Loucy (cell line): ENCODE measurements at regions not wholly inside any gene's neighbourhood (a gene's known extent, or its start where the extent isn't known, plus 50 kb on each side); places are given as distances from the start of the nearest gene placed in this dataset.

Experiments
- H2AFZ ChIP-seq: fragments of 200-600 bp; sonication (generic); 2 replicates; pipeline ENCODE4 v1.6.0; 2016; ENCODE audit warnings: antibody characterized with exemption, mild to moderate bottlenecking, low read length, moderate library complexity
- H3F3A ChIP-seq: fragments of 200-600 bp; 2 replicates; pipeline ENCODE4 v1.6.0; 2016; ENCODE audit warnings: antibody characterized with exemption, low read depth, mild to moderate bottlenecking
- H3K27me3 ChIP-seq: fragments of 200-600 bp; sonication (generic); 2 replicates; pipeline ENCODE4 v1.6.1; 2014; ENCODE audit warnings: low read length, mild to moderate bottlenecking; ENCODE audit not compliant: insufficient read depth, poor library complexity, severe bottlenecking
- H3K36me3 ChIP-seq: fragments of 200-600 bp; sonication (generic); 2 replicates; pipeline ENCODE4 v1.6.1; 2016; ENCODE audit warnings: low read length; ENCODE audit not compliant: insufficient read depth
- H3K4me1 ChIP-seq: fragments of 200-600 bp; sonication (generic); 2 replicates; pipeline ENCODE4 v1.5.1; 2014; ENCODE audit warnings: low read length, mild to moderate bottlenecking; ENCODE audit not compliant: insufficient read depth, poor library complexity, severe bottlenecking
- H3K4me2 ChIP-seq: fragments of 200-600 bp; sonication (generic); 2 replicates; pipeline ENCODE4 v1.6.0; 2014; ENCODE audit warnings: antibody characterized with exemption, low read length, low read depth, mild to moderate bottlenecking; ENCODE audit not compliant: poor library complexity, severe bottlenecking
- H3K4me3 ChIP-seq: fragments of 200-600 bp; sonication (generic); 2 replicates; pipeline ENCODE4 v1.5.1; 2014; ENCODE audit warnings: low read length, mild to moderate bottlenecking, mixed read lengths; ENCODE audit not compliant: poor library complexity, severe bottlenecking
- H3K79me2 ChIP-seq: fragments of 200-600 bp; sonication (generic); 2 replicates; pipeline ENCODE4 v1.6.1; 2014; ENCODE audit warnings: low read length; ENCODE audit not compliant: insufficient read depth
- H3K9ac ChIP-seq: fragments of 200-600 bp; sonication (generic); 2 replicates; pipeline ENCODE4 v1.6.0; 2014; ENCODE audit warnings: mild to moderate bottlenecking, low read depth, low read length, moderate library complexity; ENCODE audit not compliant: poor library complexity, severe bottlenecking
- H3K9me2 ChIP-seq: fragments of 200-600 bp; sonication (generic); replicated peaks from 2 replicates; pipeline ENCODE4 v1.6.1; 2016; ENCODE audit warnings: low read depth, low read length, mixed read lengths
- H3K9me3 ChIP-seq: fragments of 200-600 bp; sonication (generic); 2 replicates; pipeline ENCODE4 v1.6.1; 2014; ENCODE audit warnings: mild to moderate bottlenecking, antibody characterized with exemption, low read length, low read depth; ENCODE audit not compliant: insufficient read depth
- H4K20me1 ChIP-seq: fragments of 200-600 bp; sonication (generic); 2 replicates; pipeline ENCODE4 v1.6.0; 2014; ENCODE audit warnings: antibody characterized with exemption, low read length, mild to moderate bottlenecking; ENCODE audit not compliant: insufficient read depth, poor library complexity, severe bottlenecking
- EZH2phosphoT487 ChIP-seq: fragments of 200-600 bp; IDR thresholded peaks from 2 replicates; pipeline ENCODE4 v1.6.1; 2018; ENCODE audit warnings: antibody characterized with exemption, mild to moderate bottlenecking, moderate library complexity, borderline replicate concordance
- TF ChIP-seq, protein P1 (sequence below): fragments of 200-600 bp; sonication (generic); conservative IDR thresholded peaks from 2 replicates; pipeline ENCODE4 v1.5.1; 2014; ENCODE audit warnings: mild to moderate bottlenecking, antibody characterized with exemption, low read length

DNA sequence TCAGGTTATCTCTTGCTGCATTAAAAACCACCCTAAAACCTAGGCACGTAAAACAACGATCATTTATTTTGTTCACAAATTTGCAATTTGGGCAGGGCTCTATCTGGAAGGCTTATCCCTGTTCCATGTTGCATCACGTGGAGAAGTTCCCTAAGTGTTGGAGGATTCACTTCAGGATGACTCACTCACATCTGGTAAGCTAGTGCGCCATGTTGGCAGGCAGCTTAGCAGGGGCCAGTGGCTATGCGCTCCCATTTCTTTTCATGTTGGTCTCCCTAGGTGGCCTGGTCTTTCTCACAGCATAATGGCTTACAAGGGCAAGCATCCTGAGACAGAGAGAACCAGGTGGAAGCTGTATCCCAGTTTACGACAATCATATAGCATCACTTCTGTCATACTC is 226.8 kb downstream of the BLID start:
- H3F3A ChIP-seq = no peaks in the 10 kb centered on the region
- no peak overlapping the region for H3K9ac ChIP-seq
- no peaks in the 10 kb centered on the region for H3K4me1 ChIP-seq
- no peak for TF ChIP-seq EZH2phosphoT487
- TF ChIP-seq, protein P1, sequence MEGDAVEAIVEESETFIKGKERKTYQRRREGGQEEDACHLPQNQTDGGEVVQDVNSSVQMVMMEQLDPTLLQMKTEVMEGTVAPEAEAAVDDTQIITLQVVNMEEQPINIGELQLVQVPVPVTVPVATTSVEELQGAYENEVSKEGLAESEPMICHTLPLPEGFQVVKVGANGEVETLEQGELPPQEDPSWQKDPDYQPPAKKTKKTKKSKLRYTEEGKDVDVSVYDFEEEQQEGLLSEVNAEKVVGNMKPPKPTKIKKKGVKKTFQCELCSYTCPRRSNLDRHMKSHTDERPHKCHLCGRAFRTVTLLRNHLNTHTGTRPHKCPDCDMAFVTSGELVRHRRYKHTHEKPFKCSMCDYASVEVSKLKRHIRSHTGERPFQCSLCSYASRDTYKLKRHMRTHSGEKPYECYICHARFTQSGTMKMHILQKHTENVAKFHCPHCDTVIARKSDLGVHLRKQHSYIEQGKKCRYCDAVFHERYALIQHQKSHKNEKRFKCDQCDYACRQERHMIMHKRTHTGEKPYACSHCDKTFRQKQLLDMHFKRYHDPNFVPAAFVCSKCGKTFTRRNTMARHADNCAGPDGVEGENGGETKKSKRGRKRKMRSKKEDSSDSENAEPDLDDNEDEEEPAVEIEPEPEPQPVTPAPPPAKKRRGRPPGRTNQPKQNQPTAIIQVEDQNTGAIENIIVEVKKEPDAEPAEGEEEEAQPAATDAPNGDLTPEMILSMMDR = no peak
- H3K4me3 ChIP-seq = no peak overlapping the region
- no peaks in the 10 kb centered on the region for H3K27me3 ChIP-seq
- no peak overlapping the region for H3K4me2 ChIP-seq
- no peaks in the 10 kb centered on the region for H3K9me2 ChIP-seq
- no peaks in the 10 kb centered on the region for H4K20me1 ChIP-seq
- no peaks in the 10 kb centered on the region for H3K36me3 ChIP-seq
- no peaks in the 10 kb centered on the region for H3K79me2 ChIP-seq
- H2AFZ ChIP-seq = no peak overlapping the region
- no peaks in the 10 kb centered on the region for H3K9me3 ChIP-seq

DNA sequence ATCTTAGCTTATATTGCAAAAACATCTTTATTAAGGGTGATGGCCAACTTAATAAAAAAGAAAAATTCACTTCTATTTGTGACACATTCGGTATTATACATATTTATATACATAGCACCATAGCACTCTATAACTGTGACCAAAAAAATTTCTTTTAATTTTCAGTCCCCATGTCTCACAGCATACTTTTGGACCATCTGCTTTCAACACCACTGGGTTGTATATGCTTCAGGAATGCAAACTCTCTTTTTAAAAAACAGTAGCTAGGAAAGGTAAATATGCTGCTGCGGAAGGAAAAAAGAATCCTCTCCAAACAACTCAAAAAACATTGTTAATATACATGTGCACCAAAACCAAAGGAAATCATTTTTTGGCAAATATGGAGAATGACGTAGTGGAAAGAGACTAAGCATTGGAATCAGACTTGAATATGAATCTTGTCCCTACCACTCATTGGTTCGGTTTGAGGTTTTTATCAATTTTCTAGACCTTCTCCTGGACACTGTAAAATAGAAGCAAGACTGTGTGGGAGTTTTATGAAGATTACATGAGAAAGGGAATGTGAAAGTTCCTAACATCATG is 227.9 kb downstream of the BLID start:
- no peak overlapping the region for H3K4me2 ChIP-seq

DNA sequence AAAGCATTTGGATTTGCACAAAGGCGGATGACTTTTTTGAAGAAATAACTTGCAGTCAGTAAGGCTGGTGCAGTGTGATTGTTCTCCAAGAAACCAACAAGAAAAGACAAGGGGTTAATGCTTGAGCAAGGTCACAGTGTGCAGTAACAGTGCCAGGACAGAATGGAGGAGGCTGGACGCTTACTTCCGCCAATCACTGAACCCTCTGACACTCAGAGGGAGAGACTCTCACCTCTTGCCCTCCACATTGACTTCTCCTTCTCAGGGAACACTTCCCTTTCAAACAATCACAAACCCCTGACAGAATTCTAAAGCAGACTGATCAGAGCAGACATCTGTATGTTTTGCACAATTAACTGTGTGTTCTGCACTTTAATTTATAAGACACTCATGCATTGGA is 228.4 kb downstream of the BLID start:
- Histone ChIP-seq H2AFZ (no peak overlapping the region), H3K4me2 (no peak overlapping the region), H3K9me2 (no peaks in the 10 kb centered on the region), H3F3A (no peaks in the 10 kb centered on the region), H3K36me3 (no peaks in the 10 kb centered on the region), H3K9me3 (no peaks in the 10 kb centered on the region), H3K4me3 (no peak overlapping the region), H4K20me1 (no peaks in the 10 kb centered on the region), H3K27me3 (no peaks in the 10 kb centered on the region), H3K4me1 (no peaks in the 10 kb centered on the region), H3K79me2 (no peaks in the 10 kb centered on the region), H3K9ac (no peak overlapping the region)
- TF ChIP-seq, protein P1 = no peak
- no peak for TF ChIP-seq EZH2phosphoT487

More for the DNA sequence above, 227.9 kb downstream of the BLID start:
- Histone ChIP-seq H3K4me3 (no peak overlapping the region), H3K9me3 (no peaks in the 10 kb centered on the region), H3K9me2 (no peaks in the 10 kb centered on the region), H3K79me2 (no peaks in the 10 kb centered on the region), H3K36me3 (no peaks in the 10 kb centered on the region), H2AFZ (no peak overlapping the region), H3F3A (no peaks in the 10 kb centered on the region), H3K27me3 (no peaks in the 10 kb centered on the region), H4K20me1 (no peaks in the 10 kb centered on the region), H3K9ac (no peak overlapping the region), H3K4me1 (no peaks in the 10 kb centered on the region)
- TF ChIP-seq, protein P1 = no peak
- no peak for TF ChIP-seq EZH2phosphoT487
